ENCODE measurements at regions not wholly inside any gene's neighbourhood (a gene's known extent, or its start where the extent isn't known, plus 50 kb on each side); places are given as distances from the start of the nearest gene placed in this dataset.

GRCh38 chr5:56498759-56499395, 265.7 kb upstream of the ANKRD55 start:
- H3K4me3 Mint-ChIP-seq = no peak overlapping the region
- H3K36me3 Mint-ChIP-seq = no peaks in the 10 kb centered on the region
- POLR2A ChIA-PET = no interaction called here
- H3K27me3 Mint-ChIP-seq = no peaks in the 10 kb centered on the region
- H3K9me3 Mint-ChIP-seq = no peaks in the 10 kb centered on the region
- DNase-seq (no peak), ATAC-seq (no peak)
- H3K4me1 Mint-ChIP-seq = peaks cover 3 to 26% (median 11%) of the 10 kb centered on the region in 4 donors
- no peak overlapping the region for H3K27ac Mint-ChIP-seq

GRCh38 chr5:56496581-56497063, 263.5 kb upstream of the ANKRD55 start:
- H3K27ac Mint-ChIP-seq = peak overlapping the region in 2 of 10 donors; percentile 12 to 22
- no peak overlapping the region for H3K4me3 Mint-ChIP-seq
- peaks cover 5 to 17% (median 6%) of the 10 kb centered on the region in 4 donors for H3K4me1 Mint-ChIP-seq
- DNase-seq = no peak
- POLR2A ChIA-PET = no interaction called here
- peaks cover 0 to 2% (median 0%) of the 10 kb centered on the region in 5 donors for H3K27me3 Mint-ChIP-seq
- ATAC-seq = no peak
- no peaks in the 10 kb centered on the region for H3K36me3 Mint-ChIP-seq
- H3K9me3 Mint-ChIP-seq = no peaks in the 10 kb centered on the region

GRCh38 chr5:56494300-56494731, 261.2 kb upstream of the ANKRD55 start:
- Mint-ChIP-seq H3K4me1 (peaks cover 7 to 16% (median 13%) of the 10 kb centered on the region in 4 donors), H3K36me3 (no peaks in the 10 kb centered on the region), H3K9me3 (no peaks in the 10 kb centered on the region), H3K27me3 (peaks cover 0 to 2% (median 0%) of the 10 kb centered on the region in 5 donors), H3K4me3 (no peak overlapping the region), H3K27ac (no peak overlapping the region)
- ATAC-seq = no peak
- DNase-seq = no peak
- POLR2A ChIA-PET = no interaction called here

GRCh38 chr5:56493766-56494165, 260.6 kb upstream of the ANKRD55 start:
- H3K9me3 Mint-ChIP-seq = no peaks in the 10 kb centered on the region
- H3K27ac Mint-ChIP-seq = peak overlapping the region in 1 of 10 donors; percentile 71
- H3K36me3 Mint-ChIP-seq = no peaks in the 10 kb centered on the region
- peaks cover 0 to 2% (median 0%) of the 10 kb centered on the region in 5 donors for H3K27me3 Mint-ChIP-seq
- no peak for ATAC-seq
- H3K4me1 Mint-ChIP-seq = peaks cover 7 to 16% (median 13%) of the 10 kb centered on the region in 4 donors
- H3K4me3 Mint-ChIP-seq = no peak overlapping the region
- POLR2A ChIA-PET = no interaction called here
- no peak for DNase-seq

- no peaks in the 10 kb centered on the region for H3K9me3 Mint-ChIP-seq
- ATAC-seq (no peak), DNase-seq (no peak)
- peak overlapping the region in 1 of 10 donors; percentile 21 for H3K27ac Mint-ChIP-seq
- H3K4me3 Mint-ChIP-seq = no peak overlapping the region
- POLR2A ChIA-PET = no interaction called here
- H3K4me1 Mint-ChIP-seq = peaks cover 7 to 16% (median 13%) of the 10 kb centered on the region in 4 donors
- H3K27me3 Mint-ChIP-seq = peaks cover 0 to 2% (median 0%) of the 10 kb centered on the region in 5 donors
- H3K36me3 Mint-ChIP-seq = no peaks in the 10 kb centered on the region
These were observed 260.2 kb upstream of the ANKRD55 start for GRCh38 chr5:56493308-56493707.

GRCh38 chr5:56492812-56493211, 259.7 kb upstream of the ANKRD55 start:
- no peaks in the 10 kb centered on the region for H3K36me3 Mint-ChIP-seq
- no peak for DNase-seq
- POLR2A ChIA-PET = no interaction called here
- H3K4me3 Mint-ChIP-seq = no peak overlapping the region
- peaks cover 0 to 2% (median 0%) of the 10 kb centered on the region in 9 donors for H3K9me3 Mint-ChIP-seq
- no peak overlapping the region for H3K27ac Mint-ChIP-seq
- peaks cover 7 to 16% (median 13%) of the 10 kb centered on the region in 4 donors for H3K4me1 Mint-ChIP-seq
- ATAC-seq = no peak
- peaks cover 0 to 2% (median 0%) of the 10 kb centered on the region in 5 donors for H3K27me3 Mint-ChIP-seq

- H3K36me3 Mint-ChIP-seq = no peaks in the 10 kb centered on the region
- H3K27ac Mint-ChIP-seq = peak overlapping the region in 7 of 10 donors; percentile 43 to 91 (median 67)
- peaks cover 0 to 4% (median 0%) of the 10 kb centered on the region in 9 donors for H3K9me3 Mint-ChIP-seq
- POLR2A ChIA-PET = no interaction called here
- ATAC-seq (peak; percentile 37 to 54), DNase-seq (peak in 1 of 10 donors; percentile 40)
- peak overlapping the region in 3 of 10 donors; percentile 22 to 48 (median 24) for H3K4me3 Mint-ChIP-seq
- peaks cover 0 to 2% (median 0%) of the 10 kb centered on the region in 5 donors for H3K27me3 Mint-ChIP-seq
- H3K4me1 Mint-ChIP-seq = peaks cover 3 to 10% (median 6%) of the 10 kb centered on the region in 4 donors
These were observed 257.9 kb upstream of the ANKRD55 start for GRCh38 chr5:56490971-56491468.

- H3K27me3 Mint-ChIP-seq = peaks cover 0 to 3% (median under 1%) of the 10 kb centered on the region in 5 donors
- peaks cover 0 to 4% (median 0%) of the 10 kb centered on the region in 9 donors for H3K9me3 Mint-ChIP-seq
- H3K4me3 Mint-ChIP-seq = no peak overlapping the region
- peaks cover 3 to 10% (median 4%) of the 10 kb centered on the region in 4 donors for H3K4me1 Mint-ChIP-seq
- no peak for ATAC-seq
- H3K27ac Mint-ChIP-seq = no peak overlapping the region
- H3K36me3 Mint-ChIP-seq = no peaks in the 10 kb centered on the region
- no peak for DNase-seq
- POLR2A ChIA-PET = no interaction called here
These were observed 256.1 kb upstream of the ANKRD55 start for GRCh38 chr5:56489272-56489671.

- ATAC-seq (no peak), DNase-seq (no peak)
- peaks cover 3 to 10% (median 9%) of the 10 kb centered on the region in 4 donors for H3K4me1 Mint-ChIP-seq
- H3K36me3 Mint-ChIP-seq = no peaks in the 10 kb centered on the region
- H3K9me3 Mint-ChIP-seq = peaks cover 0 to 4% (median 0%) of the 10 kb centered on the region in 9 donors
- H3K4me3 Mint-ChIP-seq = no peak overlapping the region
- H3K27ac Mint-ChIP-seq = no peak overlapping the region
- peaks cover 0 to 10% (median 4%) of the 10 kb centered on the region in 5 donors for H3K27me3 Mint-ChIP-seq
- POLR2A ChIA-PET = no interaction called here
These were observed 254.5 kb upstream of the ANKRD55 start for GRCh38 chr5:56487528-56488115.

GRCh38 chr5:56482363-56482762, 249.2 kb upstream of the ANKRD55 start:
- POLR2A ChIA-PET = no interaction called here
- ATAC-seq = peak in 1 of 2 donors; percentile 37

GRCh38 chr5:56481428-56482357, 248.6 kb upstream of the ANKRD55 start:
- POLR2A ChIA-PET = interaction anchor here (2.0 kb wide), 1 partner anchor 107 kb away, joined by 8 read pairs; no protein-coding TSS in a partner anchor

More at GRCh38 chr5:56482363-56482762, 249.2 kb upstream of the ANKRD55 start:
- Mint-ChIP-seq H3K27ac (peak overlapping the region in 4 of 10 donors; percentile 83 to 93 (median 86)), H3K4me1 (peaks cover 16 to 50% (median 31%) of the 10 kb centered on the region in 4 donors), H3K4me3 (peak overlapping the region; percentile 8 to 92 (median 88)), H3K9me3 (peaks cover 0 to 4% (median 0%) of the 10 kb centered on the region in 9 donors), H3K27me3 (peaks cover 0 to 17% (median 5%) of the 10 kb centered on the region in 5 donors), H3K36me3 (no peaks in the 10 kb centered on the region)
- DNase-seq = no peak

More at GRCh38 chr5:56481428-56482357, 248.6 kb upstream of the ANKRD55 start:
- peaks cover 0 to 2% (median 0%) of the 10 kb centered on the region in 9 donors for H3K9me3 Mint-ChIP-seq
- H3K4me3 Mint-ChIP-seq = peak overlapping the region; percentile 81 to 93 (median 89)
- ATAC-seq = peak; percentile 11 to 39
- peaks cover 0 to 17% (median 5%) of the 10 kb centered on the region in 5 donors for H3K27me3 Mint-ChIP-seq
- DNase-seq = peak in 2 of 10 donors; percentile 18 to 39
- H3K4me1 Mint-ChIP-seq = peaks cover 16 to 51% (median 32%) of the 10 kb centered on the region in 4 donors
- H3K27ac Mint-ChIP-seq = peak overlapping the region; percentile 45 to 93 (median 87)
- no peaks in the 10 kb centered on the region for H3K36me3 Mint-ChIP-seq
